ENCODE measurements at regions not wholly inside any gene's neighbourhood (a gene's known extent, or its start where the extent isn't known, plus 50 kb on each side); places are given as distances from the start of the nearest gene placed in this dataset.
"Not testable (repeated sequence)": the region's sequence is repeated elsewhere in the genome, so short reads cannot be mapped to it uniquely, and the experiment has no call there.

DNA sequence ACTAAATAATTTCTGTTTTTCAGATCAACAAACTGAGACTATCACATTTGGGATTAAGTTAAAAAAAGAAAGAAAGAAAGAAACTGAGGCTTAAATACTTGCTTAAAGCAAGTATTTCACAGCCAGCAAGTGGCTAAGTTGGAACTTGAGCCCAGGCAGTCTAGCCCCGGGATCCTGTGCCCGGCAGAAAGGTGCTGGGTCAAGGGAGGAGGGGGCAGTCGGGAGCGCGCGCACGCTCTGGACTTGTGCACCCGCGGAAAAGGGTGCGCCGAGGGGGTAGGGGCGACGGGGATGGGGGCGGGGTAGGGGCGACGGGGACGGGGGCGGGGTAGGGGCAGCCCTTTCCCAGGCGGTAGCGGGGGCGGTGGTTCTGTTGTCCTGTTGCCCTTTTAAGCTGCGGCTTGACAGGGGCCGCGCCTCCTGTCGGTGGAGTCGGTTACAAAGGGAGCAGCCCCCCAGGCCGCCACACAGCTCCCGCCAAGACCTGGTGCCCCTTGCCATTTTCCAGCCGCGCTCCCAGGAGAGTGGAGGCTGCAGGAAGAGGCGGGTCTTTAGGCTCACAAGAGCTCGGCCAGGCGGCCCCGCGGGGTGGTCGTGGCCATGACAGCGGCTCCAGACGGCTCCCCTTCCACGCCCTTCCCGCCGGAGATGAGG is 60.6 kb downstream of the GOLGA8T start:
- not testable (repeated sequence) for DNase-seq

DNA sequence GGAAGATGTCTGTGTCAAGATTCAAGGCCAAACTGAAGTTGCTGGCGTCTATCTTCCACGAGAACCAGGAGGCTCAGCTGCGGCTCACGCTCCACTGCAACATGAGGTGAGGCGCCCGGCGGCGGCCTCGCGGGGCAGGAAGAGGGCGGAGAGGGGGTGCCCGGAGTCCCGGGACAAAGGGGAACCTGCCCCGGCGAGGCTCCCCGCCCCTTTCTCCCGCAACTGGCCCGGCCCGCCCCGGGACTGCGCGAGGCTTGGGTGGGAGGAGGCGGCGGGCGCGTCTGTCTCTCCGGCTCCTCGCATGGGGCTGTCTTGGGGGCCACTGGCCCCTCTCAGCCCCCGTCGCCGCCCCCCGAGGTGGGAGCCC is 61.1 kb downstream of the GOLGA8T start:
- DNase-seq: peak; percentile 7

DNA sequence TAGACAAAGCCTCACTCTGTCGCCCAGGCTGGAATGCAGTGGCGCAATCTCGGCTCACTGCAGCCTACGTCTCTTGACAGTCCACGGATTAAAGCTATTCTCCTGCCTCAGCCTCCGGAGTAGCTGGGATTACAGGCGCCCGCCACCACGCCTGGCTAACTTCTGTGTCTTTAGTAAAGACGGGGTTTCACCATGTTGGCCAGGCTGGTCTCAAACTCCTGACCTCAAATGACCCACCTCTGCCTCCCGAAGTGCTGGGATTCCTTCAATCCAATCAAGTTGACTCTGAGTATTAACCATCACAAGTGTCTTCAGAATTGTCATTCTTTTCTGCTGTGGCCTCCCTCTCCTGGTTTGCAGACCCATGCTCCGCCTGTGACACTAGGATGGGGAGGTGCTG is 61.9 kb downstream of the GOLGA8T start:
- not testable (repeated sequence) for DNase-seq

DNA sequence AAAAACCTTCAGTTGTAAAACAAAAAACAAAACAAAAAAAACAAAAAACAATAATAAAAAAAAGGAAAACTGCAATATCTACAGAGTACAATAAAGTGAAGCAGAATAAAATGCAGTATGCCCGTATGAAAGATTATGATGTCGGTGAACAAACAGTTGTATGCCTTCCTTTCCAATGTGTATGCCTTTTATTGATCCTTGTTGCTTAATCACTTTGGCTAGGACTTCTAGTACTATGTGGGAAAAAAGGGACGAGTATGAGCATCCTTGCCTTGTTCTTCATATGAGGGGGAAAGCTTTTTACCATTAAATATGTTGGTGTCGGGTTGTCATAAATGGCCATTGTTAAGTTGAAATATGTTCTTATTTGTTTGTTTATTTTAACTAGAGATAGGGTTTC is 66.7 kb downstream of the GOLGA8T start:
- not testable (repeated sequence) for DNase-seq

DNA sequence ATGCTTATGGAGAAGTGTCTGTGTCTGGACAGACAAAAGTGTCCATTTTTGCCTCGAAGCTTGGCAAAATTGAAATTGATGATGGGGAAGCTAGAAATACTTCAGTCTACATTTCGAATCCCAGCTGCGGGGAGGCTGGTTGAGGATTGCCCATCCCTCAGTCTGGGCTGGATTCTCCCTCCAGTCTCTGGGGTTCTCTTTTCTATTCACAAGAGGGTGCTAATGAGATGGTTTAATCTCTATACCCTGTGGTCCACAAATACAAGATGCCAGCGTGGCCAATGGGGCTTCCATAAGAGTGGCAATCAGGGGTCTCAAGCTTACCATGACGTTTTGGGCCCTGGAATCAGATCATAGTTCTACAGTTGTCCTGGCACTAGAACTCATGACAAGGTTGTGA is 78.9 kb downstream of the GOLGA8T start:
- DNase-seq: not testable (repeated sequence)

DNA sequence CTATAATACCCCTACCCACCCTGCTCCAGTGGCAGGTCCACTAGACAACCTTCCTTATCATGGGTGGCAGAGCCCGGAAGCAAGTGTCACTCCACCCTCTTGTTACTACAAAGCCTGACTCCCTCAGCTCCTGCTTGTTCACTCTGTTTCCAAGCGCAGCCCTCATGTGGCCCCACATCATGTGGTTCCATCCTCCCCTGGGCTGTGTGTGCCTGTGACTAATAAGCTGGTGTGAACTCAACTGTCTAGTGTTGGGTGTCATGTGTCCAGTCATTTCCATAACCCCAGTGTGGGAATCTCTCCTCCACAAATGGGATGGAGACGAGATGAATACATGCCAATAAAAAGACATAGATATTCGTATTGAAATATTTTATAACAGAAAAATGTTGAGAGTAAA is 87.0 kb downstream of the GOLGA8T start:
- DNase-seq: not testable (repeated sequence)

DNA sequence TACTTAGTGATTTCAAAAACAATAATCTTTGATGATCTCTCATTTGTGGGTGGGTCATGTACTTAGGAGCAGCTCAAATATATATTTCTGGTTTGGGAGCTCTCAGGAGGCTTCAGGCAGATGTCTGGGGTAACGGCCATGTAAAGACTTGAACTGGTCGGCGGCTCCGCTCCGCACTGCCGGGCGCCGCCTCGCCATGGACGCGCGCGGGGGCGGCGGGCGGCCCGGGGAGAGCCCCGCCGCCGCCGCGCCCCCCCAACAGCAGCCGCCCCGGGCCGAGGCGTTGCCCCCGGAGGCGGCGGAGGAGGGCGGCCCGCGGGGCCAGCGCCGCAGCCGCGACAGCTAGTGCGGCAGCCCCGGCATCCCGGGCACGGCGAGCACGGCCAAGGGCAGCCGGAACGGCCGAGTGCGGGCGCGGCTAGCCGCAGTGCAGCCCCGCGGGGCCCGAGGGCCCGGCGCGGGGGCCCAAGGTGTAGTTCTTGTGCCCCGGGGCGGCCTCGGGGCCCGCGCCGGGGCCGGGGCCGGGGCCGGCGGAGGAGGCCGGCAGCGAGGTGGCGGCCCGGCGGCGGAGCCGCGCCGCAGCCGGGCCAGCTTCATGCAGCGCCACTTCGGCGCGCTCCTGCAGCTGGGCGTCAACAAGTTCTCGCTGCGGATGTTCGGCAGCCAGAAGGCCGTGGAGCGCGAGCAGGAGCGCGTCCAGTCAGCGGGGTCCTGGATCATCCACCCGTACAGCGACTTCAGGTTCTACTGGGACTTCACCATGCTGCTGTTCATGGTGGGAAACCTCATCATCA is 88.1 kb downstream of the GOLGA8T start:
- not testable (repeated sequence) for DNase-seq

DNA sequence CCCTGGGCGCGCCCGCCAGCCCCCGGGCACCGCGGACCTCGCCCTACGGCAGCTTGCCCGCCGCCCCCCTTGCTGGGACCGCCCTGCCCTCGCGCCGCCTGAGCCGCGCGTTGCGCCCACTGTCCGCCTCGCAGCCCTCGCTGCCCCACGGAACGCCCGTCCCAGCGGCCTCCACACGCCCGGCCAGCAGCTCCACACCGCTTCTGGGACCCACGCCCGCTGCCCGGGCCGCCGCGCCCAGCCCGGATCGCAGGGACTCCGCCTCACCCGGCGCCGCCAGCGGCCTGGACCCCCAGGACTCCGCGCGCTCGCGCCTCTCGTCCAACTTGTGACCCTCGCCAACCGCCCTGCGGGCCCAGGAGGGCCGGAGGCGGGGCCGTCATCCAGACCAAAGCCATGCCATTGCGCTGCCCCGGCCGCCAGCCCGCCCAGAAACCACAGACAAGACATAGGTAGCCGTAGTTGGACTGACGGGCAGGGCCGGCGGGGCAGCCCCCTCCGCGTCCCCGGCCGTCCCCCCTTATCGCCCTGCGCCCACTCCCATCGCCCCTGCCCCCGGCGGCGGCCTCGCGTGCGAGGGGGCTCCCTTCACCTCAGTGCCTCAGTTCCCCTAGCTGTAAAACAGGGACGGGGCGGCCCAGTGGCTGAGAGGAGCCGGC is 90.5 kb downstream of the GOLGA8T start:
- DNase-seq: not testable (repeated sequence)

DNA sequence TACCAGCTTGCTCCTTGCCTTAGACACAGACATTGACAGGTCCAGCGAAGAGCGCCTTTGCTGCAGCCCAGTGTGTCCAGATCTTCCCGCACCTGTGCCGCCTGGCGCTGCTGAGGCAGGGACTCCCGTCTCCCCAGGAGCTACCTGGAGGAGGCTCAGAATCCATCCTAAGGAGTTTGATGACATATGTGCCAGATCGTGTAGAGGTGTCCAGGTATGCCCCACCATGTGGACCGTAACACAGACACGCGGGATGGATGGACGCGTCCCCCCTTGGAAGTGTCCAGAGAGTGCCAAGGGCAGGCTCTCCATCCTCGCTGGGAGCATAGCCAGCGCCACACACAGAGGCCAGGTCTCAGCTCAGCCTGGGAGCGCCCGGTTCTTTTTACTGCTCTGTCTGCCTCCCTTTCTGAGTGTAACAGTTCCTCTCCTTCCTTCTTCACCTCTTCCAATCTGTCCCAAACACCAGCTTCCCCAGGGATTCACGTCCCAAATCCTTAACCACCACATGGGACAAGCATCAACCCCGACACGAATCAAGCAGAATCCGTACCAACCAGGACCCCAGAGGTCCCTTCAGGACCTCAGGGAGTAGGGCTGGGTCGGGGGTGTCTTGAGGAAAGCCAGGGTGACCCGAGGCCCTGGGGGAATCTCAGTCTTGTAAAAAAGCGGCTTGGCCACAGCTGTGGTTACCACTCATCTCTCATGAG is 126.7 kb downstream of the GOLGA8T start:
- DNase-seq: not testable (repeated sequence)

DNA sequence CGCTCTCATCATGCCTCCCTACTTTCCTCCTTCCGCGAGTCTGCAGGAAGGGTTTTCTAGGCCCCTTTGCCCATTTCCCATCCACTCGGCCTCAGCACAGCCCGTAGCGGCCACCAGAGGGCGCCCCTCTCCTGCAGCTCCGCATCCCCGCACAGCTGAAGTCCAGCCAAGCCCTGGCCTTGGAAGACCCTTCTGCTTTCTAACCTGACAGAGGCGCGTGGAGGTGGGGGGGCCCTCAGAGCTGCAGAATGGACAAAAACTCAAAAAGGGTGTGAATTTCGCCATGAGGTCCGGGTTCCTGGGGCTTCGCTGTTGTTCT is 127.2 kb downstream of the GOLGA8T start:
- not testable (repeated sequence) for DNase-seq

DNA sequence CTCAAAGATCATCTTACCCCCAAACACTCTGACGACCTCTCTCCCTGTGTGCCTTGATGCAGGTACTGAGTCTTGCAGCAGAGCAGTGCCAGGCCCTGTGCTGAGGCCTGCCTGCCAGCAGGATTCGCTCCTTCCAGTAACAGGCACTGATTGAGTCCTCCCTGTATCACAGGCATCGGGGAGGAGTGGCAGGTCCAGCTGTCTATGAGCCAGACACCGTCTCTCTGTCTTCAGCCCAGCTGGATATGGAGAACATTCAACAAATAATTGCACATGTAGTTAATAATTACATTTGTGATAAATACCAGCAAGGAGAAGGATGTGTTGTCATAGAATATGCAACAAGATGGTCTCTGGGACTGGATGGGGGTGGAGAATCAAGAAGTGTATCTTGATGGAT is 129.1 kb downstream of the GOLGA8T start:
- DNase-seq: not testable (repeated sequence)

DNA sequence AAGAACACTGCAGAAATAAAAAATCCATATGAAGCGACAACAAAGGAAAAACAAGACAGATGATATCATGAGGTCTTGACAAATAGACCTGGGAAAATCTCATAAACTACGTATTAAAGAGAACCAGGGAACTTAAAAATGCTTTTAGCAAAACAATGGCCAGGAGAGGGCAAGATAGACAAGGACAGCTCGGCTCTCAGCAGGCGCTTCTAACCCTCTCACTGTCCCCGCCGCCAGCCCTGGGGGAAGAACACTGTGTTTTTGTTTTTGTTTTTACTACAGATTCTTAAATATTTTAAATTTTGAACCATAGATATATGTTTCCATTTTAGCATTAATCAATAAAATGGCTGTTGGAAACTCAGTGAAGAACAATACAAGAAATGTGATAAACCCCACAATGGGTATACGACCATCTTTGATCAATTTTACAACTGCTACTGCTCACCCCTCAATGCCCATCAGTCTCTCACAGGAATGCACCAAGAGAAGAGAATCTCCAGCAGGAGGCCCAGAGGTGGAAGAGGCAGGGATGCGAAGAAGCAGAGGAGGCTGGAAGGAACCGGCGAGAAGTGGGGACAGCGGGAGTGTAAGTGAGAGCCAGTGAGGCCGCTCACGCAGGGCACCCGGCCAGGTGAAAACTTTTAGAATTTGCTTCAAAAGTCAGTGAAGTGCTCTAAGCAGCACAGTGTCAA is 98.0 kb downstream of the CHRFAM7A start:
- DNase-seq: not testable (repeated sequence)

DNA sequence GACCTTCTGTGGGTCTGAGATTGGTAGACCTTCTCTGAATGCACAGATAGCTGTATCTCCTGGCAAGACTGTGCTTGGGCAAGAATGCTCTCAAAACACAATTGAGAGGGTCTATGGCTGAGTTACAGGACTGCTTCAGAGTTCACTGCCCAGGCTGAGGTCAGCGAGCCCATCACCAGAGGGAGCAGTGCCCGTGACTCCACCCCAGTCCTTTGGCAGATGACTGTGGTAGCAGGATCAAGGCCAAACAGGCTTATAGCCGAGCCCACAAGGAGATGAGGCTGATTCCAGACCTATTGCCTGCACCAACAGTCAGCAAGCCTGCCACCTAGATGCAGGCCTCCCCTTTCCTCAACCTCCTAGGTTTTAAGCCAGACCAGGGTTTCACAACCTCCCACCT is 89.4 kb downstream of the CHRFAM7A start:
- DNase-seq: not testable (repeated sequence)
